NCI-H2171 treated with DMSO at 0.1 percent for 48 hours (cell line): ENCODE measurements at regions not wholly inside any gene's neighbourhood (a gene's known extent, or its start where the extent isn't known, plus 50 kb on each side); places are given as distances from the start of the nearest gene placed in this dataset.
A peak's percentile ranks its signal among the peaks of the same experiment; 100 is the strongest.

Experiments
- DNase-seq: peaks from one replicate; lab custom pipeline; 2025; lab: John Stamatoyannopoulos, UW

- no peak for DNase-seq
These were observed 464.9 kb downstream of the INHBA start for GRCh38 chr7:41237956-41238355.

- DNase-seq, result no peak
These were observed 470.8 kb downstream of the INHBA start for GRCh38 chr7:41232086-41232485.

GRCh38 chr7:41224063-41224763 is 478.7 kb downstream of the INHBA start:
- DNase-seq, result no peak

GRCh38 chr7:41222746-41223145 is 480.1 kb downstream of the INHBA start:
- no peak for DNase-seq

- peak; percentile 24 for DNase-seq
These were observed 482.6 kb downstream of the INHBA start for GRCh38 chr7:41220266-41220665.

DNA sequence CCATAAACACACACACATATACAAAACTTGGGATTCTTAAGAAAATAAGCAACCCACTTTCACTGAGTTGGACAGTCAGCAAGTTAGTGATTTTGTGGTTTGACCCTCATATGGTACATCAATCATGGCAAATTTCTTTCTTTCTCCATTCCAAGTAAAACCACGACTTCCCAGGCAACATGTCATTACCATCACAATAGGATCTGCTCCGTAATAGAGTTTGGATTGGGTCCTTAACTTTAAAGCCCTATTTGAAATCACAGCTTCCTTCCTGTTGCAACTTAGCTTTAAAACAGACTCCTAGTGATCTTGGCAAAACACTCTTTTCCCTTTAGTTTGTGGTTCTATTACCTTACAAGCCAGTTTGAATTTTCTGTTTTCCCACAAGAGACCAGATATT is 483.6 kb downstream of the INHBA start:
- DNase-seq, result no peak

DNA sequence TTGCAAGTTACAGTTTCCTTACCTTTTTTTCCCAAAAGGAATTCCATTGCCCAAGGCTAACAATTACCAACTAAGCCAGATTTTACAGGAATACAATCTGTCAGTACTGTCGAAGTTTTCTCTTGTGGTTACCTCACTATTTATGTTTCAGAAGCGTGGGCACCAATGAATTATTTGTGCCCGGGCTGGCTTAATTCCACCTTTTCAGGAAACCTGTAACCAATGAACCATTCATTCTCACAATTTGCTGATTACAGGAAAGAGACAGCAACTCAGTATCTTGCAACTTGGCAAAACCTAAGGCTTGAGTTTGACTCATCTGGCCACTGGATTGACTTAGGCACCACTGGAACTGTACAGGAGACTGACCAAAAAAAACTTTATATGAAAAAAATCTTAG is 485.6 kb downstream of the INHBA start:
- DNase-seq, result no peak

- no peak for DNase-seq
These were observed 495.7 kb downstream of the INHBA start for GRCh38 chr7:41207141-41207540.

DNA sequence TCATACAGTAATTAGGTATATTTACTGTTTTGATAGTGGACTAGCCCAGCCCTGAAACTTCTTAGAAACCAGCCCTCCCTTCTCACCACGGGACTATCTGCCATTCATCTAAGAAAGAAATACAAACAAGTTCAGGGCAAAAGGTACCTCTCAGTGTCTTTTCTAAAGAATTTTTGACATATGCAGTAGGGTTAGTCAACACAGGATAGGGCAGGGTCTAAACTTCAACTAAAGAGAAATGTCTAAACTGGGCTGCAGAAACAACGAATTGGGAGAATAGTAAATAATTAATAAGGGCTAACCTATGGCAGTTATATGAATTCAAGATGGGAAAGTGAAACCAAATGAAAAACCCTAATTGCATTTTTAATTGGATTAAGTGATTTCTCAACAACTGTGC is 496.6 kb downstream of the INHBA start:
- DNase-seq, result no peak

- DNase-seq, result no peak
These were observed 497.3 kb downstream of the INHBA start for GRCh38 chr7:41205600-41205999.

GRCh38 chr7:41203542-41203941 is 499.3 kb downstream of the INHBA start:
- DNase-seq, result no peak

DNA sequence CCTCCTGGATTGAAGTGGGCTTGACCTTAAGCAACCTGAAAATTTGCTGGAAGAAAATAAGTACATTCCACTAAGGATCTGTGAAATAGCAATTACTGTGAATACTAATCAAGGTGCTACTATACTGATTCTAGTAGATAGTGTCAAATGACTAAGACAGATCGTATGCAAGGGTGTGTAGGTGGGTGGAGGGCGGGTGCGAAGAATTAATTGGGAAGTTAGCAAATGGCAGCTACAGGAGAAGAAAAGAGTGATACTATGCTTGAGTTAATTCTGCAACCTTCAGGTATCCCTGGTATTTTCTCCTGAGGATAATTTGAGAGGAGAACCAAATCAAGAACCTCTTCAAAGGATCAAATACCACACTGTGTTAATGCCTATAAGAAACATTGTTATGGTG is 501.9 kb downstream of the INHBA start:
- no peak for DNase-seq

GRCh38 chr7:41199136-41199535 is 503.8 kb downstream of the INHBA start:
- no peak for DNase-seq

GRCh38 chr7:41198502-41198901 is 504.4 kb downstream of the INHBA start:
- no peak for DNase-seq

DNA sequence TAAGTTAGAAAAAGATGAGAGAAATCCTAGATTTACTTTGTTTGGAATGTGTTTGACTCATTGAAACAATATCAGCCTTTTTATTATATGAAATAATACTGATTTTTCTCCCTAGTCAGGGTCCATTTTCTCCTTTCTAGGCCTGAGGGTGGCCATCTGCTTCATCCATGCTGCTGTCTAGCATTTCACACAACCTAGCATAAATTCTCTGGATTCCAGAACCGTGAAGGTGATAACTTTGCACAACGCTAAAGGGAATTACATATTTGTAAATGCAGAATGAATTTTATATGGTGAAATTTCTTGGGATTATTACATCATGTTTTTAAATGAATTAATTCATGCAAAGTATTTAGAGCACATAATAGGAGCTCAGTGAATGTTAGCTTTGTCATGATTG is 505.1 kb downstream of the INHBA start:
- DNase-seq, result no peak

DNA sequence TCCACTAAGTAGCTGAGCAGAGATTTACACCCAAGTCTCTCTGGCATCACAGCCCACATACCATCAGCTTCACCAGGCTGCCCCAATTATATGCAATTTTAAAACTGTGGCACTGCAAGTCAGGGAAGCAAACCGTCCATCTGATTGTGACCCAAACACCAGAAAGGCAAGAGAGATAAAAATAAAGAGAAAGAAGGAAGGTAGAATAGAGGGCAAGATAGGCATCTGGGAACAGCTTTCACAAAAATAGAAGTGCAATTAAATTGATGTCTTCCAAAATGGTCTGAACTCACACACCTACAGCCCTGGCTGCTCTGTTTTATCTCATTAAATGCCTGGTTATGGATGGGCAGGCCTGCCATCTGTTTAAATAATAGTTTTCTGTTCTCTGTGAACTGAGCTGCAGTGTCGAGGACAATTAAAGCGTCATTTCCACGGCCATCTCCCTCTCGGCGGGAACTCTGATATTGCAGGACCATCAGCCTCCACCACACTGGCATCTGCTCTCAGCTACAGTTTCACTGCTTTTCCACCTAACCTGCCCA is 509.1 kb downstream of the INHBA start:
- peak; percentile 54 for DNase-seq

- DNase-seq, result no peak
These were observed 512.3 kb downstream of the INHBA start for GRCh38 chr7:41190581-41190980.

DNA sequence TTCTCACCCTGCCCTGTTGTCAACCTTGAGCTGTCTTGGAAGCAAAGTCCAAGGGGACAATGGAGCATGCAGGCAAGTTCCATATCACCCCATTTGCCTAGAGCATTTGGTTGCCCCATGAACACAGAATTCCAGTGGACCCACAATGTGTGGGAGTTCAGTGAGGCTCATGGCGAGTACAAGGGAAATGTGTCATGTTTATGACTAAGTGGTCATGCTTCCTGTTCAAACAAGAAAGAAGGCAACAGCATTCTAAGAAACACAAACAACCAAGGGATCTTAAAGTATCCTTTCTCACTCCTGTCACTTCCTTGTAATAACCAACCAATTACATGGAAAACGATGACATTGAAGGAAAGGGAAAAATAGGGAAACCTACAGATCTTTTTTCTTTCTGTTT is 513.0 kb downstream of the INHBA start:
- DNase-seq, result no peak

- DNase-seq, result no peak
These were observed 514.4 kb downstream of the INHBA start for GRCh38 chr7:41188163-41189130.

DNA sequence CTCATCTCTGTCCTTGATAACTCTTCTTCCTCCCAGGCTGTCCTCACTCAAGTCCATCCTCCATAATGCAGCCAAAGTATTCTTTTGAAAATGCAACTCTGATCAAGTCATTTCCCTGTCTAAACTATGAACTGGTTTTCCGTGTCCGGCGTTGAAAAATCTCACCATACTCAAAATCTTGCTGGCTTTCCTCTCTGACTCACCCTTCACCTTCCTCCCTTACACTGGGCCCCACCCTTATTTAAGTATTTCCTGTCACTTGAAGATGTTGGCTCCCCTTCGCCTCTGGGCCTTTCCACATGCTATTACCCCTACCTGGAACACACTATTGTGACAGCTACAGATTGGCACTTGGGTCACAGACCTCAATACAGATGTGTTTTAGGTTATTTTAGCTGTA is 515.6 kb downstream of the INHBA start:
- no peak for DNase-seq

DNA sequence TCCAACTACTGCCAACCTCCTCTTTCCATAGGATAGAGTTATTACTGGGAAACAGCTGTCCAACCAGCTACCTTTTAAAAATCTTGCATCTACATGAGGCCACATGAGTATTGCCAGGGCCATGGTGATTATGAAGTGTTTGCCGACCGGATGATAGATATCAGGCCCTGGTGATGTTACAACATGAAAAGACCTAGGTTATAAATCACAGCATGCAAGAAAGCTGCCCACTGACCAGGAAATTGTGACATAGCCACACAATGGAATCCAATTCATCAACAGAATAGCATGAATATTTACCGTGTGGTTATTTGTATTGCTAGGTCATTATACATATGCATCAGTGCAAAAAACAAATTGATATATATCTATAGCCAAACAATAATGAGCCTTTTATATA is 517.0 kb downstream of the INHBA start:
- DNase-seq, result no peak

DNA sequence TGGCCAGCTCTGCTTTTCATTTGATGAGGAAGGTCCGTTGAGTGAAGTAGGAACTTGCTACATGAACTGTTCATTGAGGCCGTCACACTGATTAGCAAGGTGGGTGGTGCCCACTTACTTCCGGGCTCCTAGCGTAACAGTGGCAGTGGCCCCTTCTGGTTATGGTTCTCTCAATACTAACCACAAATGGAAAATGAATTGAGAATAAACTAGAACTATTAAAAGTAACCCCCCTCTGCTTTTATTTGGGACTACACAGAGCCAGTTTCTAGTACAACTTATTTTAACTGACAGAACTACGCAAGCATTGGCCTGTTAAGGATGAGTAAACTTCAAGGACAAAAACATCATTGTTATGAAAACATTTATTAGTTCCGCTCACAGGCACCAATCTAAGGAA is 519.1 kb downstream of the INHBA start:
- DNase-seq, result no peak

- no peak for DNase-seq
These were observed 520.1 kb downstream of the INHBA start for GRCh38 chr7:41182782-41183181.
